NCI-H2196 (cell line): ENCODE measurements at regions not wholly inside any gene's neighbourhood (a gene's known extent, or its start where the extent isn't known, plus 50 kb on each side); places are given as distances from the start of the nearest gene placed in this dataset.
"Not testable (repeated sequence)": the region's sequence is repeated elsewhere in the genome, so short reads cannot be mapped to it uniquely, and the experiment has no call there.

Source experiments
- DNase-seq: peaks from one replicate; lab custom pipeline; 2025; ENCODE audit not compliant: unreplicated experiment; lab: John Stamatoyannopoulos, UW

DNA sequence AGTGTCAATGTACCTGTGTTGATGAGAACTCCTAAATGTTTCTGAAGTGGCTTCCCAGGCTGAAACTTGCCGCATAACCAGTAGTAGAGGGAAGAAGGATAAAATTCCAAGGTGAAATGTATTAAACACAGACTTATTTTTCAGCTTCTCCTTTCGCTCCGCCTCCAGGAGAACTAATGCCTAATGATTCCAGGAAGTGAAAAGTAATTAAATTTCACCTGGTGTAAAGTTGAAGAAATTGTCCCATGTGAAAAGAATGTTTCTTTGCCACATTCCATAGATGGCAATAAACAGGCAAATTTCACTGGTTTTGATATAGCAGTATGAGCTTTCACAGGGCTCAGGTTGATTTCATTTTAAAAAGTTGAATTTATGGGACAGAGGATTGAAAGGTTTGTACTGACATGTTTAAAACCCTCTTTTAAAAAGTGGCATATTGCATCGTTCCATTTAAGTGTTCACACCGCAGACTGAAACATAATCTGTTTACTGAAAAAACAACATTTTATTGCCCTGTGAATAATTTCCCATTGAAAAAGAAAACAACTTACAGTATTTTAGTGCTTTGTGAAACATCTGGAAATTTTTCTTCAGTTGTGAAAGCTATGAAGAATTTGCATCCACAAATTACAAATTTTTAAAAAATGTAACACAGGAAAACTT, 453.4 kb upstream of the NFE2L3 start:
- DNase-seq: no peak

DNA sequence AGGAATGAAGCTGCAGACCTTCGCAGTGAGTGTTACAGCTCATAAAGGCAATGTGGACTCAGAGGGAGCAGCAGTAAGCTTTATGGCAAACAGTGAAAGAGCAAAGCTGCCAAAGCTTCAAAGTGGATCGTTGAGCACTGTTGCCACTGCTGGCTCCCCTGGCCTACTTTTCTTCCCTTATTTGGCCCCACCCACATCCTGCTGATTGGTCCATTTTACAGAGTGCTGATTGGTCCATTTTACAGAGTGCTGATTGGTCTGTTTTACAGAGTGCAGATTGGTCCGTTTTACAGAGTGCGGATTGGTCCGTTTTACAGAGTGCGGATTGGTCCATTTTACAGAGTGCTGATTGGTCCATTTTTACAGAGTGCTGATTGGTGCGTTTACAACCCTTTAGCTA, 451.9 kb upstream of the NFE2L3 start:
- not testable (repeated sequence) for DNase-seq

DNA sequence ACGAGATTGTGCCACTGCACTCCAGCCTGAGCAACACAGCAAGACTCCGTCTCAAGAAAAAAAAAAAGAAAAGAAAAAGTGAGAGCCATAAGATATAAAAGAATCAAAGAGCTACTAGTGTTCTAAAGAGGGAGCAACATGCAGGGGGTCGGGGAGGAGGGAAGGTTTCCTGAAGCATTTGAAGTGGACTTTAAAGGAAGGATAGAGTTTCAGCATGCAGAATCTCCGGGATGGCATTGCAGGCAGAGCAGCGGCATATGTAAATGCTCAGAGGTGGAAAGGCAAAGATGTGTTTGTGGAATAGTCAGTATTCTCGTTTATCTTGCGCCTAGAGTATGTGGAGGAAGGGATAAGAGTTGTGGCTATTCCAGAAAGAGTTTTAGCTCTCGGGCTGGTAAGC, 447.6 kb upstream of the NFE2L3 start:
- no peak for DNase-seq

DNA sequence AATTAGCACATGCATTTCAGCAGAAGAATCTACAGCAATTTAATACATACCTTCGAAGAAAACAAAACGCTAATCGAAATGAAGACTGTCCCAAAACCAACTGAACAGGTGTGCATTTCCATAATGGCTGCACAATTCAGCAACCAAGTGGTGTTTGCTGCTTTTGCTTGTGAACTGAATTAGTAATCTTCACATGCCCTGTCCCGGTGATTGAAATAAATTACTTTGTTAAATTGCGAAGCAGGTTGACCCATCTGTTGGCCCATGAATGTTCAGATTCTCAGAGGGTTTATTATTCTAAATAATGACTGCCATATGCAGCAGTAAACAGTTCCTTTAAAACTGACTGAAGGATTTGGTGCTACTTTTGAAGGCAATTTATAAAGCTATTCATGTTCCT, 445.2 kb upstream of the NFE2L3 start:
- no peak for DNase-seq

DNA sequence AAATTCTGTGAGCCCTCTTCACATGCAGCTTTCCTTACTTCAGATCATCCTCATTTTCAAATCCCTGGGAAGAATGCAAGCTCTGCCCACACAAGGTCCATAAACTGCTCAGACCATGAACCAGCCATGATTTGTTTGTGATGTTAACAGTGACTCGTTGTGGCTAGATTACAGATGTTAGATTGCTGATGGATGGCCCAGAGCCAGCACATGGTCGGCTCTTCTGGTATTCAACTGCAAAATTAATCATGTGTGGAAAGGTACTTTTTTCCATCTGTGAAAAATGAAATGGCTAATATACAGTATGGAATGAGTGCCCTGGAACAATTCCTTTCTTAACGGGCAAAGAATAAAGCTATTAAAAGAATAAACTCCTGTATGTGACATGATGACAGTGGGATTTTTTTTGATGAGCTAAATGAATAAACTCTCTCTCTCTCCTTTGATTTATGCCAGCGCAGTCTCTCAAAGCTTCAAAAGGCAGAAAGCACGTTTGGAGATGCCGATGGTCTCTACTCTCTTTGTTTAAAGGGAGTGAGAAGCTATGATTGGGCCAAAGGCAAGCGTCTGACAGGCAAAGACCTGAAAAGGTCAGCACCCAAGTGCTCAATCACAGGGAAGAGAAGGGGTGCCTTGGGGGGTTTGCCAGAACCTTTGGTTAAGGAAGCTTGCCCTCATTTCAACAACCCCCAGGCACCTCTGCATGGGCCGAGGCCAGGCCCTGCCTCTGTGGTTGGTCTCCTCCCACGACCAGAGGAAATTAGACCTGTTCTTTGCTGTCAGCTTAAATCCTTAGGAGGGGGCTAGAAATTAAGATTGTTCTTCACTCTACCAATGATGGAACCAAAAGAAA, 444.0 kb upstream of the NFE2L3 start:
- no peak for DNase-seq

DNA sequence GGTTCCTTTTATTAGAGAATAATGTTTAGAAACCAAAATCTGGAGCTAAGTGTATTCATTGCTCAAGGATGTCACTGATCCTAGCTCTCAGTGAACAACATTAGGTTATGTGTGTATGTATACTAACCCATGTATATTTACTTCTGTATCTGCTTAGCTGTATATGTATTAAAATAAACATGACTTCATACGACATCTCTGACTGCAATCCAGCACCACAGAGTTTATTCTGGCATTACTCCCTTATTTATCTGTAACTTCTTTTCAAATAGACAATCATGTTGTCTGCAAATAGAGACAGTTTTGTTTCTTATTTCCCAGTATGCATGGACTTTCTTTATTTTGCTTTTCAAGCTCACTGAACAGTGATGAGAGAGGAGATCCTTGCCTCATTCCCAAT, 441.0 kb upstream of the NFE2L3 start:
- DNase-seq: no peak

DNA sequence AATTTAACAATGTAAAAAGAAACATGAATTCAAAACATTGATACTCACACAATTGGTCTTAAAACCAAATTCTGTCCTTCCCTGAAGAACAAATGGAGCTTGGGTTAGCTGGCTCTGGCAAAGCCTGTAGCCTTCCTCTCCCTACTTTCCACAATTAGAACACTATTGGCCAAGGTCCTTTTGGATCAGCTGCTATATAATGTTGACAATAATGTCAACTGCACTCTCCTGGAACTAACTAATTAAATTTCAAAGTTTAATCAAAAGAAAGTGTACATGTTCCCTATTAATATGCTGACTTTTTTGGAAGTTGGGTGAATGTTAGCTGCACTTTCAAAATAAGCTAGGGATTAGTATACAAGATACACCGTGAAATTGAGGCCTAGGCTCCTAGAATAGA, 440.1 kb upstream of the NFE2L3 start:
- DNase-seq: no peak

DNA sequence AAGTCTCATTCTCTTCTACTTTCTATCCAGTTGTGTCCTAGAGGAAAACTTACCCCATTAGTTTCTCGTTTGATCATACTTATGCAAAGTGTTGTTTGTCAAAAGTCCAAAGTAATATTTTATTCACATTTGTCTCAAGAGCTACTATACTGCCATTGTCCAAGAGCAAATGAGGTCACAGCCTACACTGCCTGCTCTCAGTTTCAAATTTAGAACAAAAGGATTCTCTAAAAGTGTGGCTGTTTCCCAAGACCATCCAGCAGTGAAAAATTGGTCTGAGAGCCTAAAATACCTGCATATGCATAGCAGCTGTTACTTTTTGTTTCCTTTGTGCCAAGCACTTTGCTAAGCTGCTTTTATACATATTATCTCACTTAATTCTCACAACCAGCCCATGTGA, 439.5 kb upstream of the NFE2L3 start:
- no peak for DNase-seq

DNA sequence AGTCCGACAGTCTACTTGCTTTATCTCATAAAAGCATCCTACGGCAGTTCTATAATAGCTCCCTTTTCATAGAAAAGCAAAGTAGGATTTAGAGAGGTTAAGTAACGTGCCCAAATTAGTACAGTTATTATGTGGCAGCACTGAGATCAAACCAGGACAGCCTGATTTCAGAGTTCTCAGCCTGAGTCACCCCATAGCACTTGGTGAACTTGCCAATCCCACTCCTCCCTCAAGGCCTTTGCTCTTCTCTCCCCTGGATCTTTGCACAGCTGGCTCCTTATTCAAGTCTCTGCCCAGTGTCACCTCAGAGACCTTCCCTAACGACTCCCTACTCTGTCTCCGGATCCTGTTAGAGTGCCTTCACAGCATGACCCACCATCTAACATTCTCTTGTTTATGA, 438.0 kb upstream of the NFE2L3 start:
- DNase-seq: no peak

DNA sequence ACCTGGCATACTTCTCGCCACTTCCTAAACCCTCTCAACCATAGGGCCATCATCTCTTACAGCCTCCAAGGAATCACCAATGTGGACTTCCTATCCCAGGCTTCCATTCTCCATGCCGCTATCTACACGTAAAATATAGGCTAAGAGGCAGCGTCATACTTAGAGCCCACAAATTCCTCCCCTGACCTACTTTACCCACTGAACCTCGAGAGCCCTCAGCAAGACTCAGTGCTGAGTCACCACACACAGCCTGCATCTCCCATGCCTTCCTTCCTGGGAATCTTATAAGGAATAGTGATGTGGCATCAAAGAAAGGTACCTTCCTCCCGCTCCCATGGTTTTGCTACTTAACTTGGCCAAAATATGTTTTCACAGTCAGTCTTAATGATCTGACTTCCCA, 435.6 kb upstream of the NFE2L3 start:
- DNase-seq: no peak

DNA sequence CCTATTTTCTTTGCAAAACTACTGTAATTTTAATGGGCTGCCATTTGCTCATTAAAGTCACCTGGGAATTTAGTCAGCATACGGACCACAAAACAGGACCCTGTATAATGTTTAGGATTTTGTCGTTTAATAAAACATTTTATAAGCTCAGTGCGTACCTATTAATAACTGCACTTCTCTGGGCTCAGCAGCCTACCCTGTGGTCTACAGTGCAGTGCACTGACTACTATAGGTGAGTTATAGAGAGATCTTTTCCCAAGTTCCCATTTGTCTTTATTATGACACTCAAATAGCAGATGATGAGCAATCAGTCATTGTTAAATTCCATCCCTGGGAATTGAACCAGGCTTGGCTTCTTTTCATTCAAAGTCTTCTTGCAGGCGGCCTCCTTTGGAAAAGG, 433.4 kb upstream of the NFE2L3 start:
- DNase-seq: no peak

DNA sequence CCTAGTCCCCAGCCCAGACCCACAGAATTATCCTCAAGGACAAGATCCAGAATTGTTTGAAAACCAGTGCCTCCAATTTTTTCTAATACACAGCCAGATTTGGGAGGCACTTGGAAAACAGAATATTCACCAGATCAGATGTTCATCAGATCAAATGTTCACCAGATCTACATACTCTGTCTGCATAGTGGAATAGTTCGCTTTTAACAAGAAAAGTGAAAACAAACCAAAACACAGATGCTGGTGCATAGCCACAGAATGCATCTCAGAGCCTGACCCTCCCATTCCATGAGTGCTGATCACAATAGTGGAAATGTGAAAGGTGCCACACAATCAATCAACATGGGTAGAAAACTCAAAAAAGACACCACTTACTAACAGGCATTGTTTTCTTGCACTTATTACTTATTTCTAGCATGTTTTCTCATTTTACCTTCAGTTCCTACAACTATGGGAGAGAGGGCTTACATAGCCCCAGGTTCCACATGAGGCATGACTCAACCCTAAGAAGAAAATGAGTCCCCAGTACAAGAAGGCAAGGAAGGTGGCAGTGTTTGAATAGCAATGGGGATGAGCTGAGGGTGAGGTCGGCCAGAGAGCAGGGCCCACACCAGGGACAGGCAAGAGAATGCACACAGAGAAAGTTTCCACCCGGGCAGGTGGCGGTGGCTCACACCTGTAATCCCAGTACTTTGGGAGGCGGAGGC, 432.7 kb upstream of the NFE2L3 start:
- no peak for DNase-seq

DNA sequence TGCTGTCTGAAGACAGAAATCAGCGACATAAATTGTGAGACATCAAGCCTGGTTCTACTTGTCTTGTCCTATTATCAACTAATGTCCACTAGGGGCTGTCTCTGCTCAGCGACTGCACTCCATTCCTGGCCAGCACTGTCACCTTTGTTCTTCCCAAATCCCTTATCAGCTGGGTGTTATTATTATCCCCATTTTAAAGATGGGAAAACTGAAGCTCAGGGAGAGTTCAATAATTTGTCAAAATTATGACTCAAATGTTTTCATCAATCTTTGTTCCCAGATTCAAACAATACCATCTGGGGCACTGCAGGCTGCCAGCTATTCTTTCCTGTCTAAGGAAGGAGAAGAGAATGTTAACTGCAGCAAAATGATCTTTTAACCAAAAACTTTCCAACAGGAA, 431.6 kb upstream of the NFE2L3 start:
- DNase-seq: no peak

DNA sequence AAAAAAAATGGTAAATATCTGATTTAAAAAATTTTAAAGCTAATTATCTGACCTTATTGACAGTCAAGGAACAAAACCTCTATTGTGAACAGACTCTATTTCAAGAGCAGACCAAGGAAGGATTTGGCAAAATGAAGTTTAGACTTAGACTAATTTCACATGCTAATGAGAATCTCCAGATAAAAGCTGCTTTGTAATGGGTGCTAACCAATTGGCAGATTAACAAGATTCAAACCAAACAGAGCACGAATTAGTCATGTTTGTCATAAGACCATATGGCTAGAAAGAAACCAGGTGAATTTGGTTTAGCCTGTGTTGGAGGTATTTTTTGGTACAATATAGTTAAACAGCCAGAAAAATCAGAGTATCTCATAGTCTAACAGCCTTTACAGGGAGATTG, 429.1 kb upstream of the NFE2L3 start:
- no peak for DNase-seq

DNA sequence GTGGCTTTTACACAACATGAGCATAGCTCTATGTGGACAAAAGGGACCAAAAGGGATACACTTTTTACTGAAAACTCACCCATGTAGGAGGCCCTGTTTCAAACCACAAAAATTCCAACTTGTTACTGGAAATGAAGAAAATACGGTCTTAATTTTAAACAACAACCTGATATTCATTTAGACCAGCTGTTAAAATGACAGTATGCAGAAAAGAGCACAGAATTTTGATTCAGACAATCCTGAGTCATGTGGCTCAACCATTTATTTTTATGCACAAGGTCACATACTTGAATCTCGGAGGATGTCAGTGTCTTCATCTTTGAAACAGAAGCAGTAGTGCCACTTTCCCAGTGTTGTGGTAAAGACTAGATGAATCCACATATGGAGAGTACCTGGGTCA, 426.5 kb upstream of the NFE2L3 start:
- DNase-seq: no peak

DNA sequence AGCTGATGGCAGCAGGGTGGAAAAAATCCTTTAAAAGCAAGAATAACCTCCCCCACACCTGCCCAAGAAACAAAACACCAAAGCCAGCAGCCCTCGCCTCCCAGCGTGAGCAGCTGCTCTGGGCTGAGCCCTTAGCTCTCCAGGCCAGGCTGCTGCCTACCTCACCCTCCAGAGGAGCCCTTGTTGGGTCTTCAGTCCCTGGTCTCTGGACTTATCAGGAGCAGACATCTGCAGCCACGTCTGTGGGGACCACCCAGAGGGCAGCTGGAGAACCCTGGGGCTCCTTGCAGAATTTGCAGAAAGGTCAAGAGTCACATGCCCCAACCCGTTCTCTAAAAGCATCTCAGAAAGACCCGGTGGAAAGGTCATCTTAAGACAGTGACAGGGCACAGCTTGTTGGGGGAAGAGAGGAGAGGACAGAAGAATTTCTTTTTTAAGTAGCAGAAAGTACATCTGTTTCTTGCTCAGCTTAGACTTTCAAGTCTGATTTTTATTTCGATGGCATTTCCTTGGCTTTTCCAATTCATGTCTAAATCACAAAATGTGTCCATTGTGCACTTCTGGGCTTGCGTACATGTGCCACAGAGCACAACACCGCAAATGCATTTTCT, 425.7 kb upstream of the NFE2L3 start:
- DNase-seq: no peak

DNA sequence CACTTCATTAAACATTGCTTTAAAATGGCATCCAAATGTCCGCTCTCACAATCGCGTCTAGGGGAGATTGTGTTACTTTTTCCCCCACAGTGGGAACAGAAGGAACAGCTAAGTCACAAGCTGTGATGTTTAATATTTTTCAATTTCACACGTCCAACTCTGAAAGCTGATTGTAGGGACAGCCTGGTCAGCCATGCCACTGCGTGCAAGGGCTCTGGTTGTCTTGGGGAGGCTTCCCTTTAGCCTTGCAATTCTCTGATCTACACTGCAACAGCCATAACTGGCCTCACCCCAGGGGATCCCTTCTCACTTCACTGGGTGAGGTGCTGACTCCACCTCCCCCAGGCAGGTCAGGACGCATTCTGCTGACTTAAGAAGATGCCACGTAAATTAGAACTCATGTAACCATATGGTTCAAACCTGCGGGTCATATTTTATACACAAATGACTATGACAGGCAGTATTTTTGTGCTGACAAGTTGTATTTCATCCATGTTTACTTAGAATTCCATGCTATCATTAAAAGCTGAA, 425.2 kb upstream of the NFE2L3 start:
- DNase-seq: no peak

DNA sequence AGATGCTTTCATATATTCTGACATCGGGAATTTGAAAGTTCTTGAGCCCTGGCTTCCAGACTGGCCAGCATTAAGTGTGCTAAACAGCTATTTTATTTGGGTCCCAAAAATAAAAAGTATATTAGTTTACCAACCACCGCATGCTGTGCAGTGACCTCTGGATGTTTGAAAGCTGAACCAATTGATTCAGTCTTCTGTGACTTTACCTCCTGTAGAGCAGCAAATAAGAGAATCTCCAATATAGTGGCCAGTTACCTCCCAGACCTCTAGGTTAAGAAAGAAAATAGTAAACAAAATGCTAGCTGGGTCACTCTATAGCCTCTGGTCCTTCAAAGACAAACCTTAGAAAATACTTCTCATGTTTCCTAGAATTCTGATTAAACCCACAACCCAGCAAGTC, 424.6 kb upstream of the NFE2L3 start:
- DNase-seq: no peak

DNA sequence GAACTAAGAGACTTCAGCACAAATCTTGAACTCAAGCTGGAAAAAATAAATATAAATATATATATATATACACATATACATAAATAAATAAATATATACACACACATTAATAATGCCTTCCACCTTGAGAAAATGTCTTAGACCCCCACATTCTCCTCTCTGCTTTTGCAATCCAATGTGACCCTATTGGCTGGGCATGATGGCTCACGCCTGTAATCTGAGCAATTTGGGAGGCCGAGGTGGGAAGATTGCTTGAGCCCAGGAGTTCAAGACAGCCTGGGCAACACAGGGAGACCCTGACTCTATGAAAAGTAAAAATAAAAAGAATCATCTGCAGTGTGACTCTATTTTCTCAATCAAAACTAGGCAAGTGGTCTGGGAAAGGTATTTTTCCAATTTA, 424.1 kb upstream of the NFE2L3 start:
- DNase-seq: no peak

DNA sequence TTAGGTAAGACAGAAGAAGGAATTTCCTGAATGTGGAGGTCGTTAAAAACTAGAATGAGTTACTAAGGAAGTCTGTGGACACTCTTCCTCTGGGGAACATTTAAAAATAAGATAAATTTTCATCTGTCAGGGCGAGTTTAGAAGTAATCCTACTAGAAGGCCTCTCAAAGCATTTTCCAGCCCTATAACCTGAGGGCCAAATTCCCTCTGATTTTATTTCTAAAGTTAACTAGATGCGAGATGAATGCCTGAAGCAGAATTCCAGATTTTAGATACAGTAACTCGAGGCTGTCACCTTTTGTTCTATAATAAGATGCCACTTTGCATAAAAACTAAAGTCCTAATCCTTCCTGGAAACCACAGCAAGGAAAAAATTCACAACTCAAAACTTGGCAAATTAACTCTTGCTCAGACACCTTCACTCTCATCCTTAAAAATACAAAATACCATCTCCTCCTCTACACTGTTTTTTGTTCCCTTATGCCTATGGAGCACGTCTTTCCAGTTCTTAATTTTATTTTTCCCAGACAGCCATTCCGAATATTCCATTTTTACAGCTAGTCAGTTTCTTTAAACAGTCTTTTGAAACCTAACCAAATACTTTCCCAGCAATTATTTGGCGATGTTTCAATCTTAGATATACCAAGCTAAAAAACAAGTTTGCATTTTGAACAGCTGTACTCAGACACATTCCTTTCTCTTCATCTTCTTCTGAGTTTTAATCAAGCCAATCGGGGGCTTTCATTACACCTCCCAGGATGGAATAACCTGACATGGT, 420.7 kb upstream of the NFE2L3 start:
- DNase-seq: no peak

DNA sequence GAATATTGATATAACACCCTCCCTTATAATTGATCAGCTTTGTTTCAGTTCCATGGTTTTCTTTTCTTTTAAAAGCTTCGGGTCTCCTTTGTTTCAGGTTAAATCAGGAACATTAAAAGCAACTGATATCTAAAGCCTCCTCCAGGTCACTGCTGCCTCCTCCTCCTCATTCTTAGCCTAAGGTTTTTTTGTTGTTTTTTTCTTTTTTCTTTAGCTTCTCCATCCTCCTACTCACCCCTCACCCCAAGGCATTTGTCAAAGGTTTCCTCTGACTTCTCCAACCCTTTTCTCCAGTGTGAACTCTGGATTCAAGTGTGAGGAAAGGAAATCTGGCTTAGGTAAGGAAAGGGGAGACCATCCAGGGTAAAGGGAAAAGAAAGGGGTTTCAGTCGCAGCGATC, 420.2 kb upstream of the NFE2L3 start:
- no peak for DNase-seq
